NCI-H2029 treated with DMSO at 0.1 percent for 48 hours (cell line): ENCODE measurements at regions not wholly inside any gene's neighbourhood (a gene's known extent, or its start where the extent isn't known, plus 50 kb on each side); places are given as distances from the start of the nearest gene placed in this dataset.

Source experiments
- DNase-seq: peaks from one replicate; lab custom pipeline; 2025; lab: John Stamatoyannopoulos, UW

DNA sequence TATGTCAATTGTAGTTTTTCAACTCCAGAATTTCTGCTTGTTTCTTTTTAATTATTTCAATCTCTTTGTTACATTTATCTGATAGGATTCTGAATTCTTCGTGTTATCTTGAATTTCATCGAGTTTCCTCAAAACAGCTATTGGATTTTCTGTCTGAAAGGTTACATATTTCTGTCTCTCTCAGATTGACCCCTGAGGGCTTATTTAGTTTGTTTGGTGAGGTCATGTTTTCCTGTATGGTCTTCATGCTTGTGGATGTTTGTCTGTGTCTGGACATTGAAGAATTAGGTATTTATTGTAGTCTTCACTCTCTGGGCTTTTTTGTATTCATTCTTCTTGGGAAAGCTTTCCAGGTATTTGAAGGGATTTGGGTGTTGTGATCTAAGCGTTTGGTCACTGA lies 85.6 kb downstream of the SNAPC1 start:
- no peak for DNase-seq

DNA sequence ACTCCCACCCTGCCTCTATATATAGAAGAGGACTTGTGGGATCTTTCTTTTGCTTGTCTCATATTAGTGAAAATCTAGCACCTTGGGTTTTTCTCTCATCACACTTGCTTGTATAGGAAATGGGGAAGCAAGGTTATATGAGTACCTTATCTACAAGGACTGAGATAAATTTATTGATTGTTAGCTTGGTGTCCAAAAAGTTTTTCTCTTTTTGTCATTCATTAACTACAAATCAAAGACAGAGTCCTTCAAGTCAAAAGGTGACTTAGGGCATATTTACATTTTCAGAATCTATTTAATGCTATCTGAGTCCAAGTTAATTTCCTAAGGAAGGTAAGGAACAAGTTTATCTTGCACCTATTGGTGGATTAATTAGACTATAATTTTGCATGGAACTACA lies 92.7 kb downstream of the SNAPC1 start:
- DNase-seq: no peak

DNA sequence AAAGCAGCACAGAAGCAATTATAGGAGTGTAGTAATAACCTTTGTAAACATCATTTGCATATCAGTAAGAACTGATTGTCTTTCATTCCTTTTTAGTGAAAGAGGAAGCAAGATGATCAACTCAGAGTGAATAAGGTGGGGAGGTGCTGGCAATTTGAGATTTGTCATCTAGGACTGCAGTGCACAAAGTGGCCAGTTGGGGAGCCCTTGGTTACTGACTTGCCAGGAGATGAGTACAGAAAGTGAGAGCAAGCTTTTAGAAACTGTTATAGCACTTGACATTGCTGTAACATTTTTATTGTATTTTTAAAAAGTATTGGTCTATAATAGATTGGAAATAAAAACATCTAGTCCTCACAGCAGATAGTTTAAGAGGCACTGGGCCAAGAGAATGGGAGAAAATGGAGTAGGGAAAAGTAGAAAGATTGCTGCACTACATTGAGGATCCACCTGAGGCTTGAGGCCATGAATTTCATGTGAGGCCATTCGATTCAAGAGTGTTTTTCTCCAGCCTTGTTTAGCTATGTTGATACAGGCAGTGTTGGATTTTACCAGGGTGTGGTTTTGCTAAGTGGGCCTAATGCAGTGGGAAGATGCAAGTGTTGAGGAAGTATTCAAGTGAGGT lies 98.2 kb downstream of the SNAPC1 start:
- peak; percentile 40 for DNase-seq

DNA sequence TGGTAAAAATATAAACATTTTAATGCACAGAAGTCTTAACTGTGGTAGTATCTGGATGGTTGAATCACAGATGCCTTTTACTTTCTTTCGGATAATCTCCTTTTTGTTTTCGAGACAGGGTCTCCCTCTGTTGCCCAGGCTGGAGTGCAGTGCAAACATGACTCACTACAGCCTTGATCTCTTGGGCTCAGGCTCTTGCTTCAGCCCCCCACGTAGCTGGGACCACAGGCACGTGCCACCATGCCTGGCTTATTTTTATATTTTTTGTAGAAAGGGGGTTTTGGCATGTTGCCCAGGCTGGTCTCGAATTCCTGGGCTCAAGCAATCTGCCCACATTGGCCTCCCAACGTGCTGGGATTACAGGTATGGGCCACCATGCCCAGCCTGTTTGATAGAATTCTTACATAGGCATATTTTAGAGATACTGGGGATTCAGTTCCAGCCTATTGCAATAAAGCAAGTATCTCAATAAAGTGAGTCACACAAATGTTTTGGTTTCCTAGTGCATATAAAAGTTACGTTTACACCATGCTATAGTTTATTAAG lies 99.2 kb downstream of the SNAPC1 start:
- DNase-seq: no peak

DNA sequence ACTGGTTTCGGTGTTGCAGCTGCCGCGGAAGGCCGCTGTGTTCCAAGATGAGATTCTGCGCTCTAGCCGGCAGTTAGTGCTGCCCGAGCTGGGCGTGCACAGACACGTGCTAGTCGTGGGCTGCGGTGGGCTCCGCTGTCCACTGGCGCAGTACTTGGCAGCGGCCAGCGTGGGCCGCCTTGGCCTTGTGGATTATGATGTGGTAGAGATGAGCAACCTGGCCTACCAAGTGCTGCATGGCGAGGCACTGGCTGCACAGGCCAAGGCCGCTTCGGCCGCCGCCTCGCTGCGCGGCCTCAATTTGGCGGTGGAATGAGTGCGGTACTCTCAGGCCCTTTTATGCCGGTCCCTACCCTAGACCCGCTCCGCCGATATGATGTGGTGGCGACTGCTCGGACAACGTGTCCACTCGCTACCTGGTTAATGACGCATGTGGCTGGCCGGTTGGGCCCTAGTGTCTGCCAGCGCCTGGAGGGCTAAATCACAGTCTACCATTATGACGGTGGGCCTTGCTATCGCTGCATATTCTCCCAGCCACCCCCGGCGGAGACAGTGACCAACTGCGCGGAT lies 102.2 kb downstream of the SNAPC1 start:
- no peak for DNase-seq

DNA sequence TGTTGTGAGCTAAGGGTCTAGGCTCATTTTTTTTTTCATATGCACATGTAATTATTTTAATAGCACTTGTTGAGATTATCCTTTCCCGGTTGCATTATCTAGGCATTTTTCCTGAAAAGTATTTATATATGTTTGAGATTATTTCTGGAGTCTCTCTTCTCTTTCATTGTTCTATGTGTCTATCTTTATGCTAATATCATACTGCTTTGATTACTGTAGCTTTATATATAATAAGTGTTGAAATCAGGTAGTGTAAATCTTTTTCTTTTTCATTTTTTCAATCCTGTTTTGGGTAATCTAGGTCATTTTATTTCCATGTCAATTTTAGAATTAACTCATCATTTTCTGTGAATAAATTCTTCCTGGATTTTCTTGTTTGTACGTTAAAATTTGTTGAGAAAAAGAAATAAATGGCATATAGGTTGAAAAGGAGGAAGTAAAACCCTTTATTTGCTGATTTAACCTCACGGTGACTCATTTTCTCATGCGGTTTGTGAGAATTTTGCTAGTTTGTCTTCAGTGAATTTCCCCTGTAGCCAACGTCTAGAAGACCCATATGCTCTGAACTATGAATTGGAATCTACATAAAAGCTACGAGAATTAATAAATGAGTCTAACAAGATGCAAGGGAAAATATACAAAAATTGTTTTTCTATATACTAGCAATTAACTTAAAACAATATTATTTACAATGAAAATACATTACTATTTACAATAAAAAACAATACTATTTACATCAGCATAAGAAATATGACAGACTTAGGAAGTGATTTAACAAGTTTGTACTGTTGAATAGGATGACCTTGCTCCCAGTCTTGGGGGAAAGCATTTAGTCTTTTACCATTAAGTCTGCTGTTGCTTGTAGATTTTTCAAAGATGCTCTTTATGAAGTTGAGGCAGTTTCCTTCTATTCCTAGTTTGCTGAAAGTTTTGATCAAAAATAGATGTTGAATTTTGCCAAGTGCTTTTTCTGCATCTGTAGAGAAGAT lies 105.0 kb downstream of the SNAPC1 start:
- no peak for DNase-seq

DNA sequence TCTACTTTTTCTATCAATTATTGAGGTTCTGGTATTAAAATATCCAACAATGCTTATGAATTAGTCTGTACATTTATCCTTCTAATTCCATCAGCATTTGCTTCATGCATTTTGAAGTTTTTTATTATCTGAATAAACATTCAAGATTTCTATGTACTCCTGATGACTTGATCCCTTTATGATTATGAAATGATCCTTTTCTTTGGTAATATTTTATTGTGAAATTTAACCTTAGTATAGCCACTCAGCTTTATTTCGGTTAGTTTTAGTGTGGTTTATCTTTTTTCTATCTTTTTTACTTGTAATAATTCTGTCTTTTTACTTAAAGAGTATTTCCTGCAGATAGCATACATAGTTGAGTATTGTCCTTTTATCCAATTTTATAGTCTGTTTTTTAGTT lies 106.6 kb downstream of the SNAPC1 start:
- no peak for DNase-seq

DNA sequence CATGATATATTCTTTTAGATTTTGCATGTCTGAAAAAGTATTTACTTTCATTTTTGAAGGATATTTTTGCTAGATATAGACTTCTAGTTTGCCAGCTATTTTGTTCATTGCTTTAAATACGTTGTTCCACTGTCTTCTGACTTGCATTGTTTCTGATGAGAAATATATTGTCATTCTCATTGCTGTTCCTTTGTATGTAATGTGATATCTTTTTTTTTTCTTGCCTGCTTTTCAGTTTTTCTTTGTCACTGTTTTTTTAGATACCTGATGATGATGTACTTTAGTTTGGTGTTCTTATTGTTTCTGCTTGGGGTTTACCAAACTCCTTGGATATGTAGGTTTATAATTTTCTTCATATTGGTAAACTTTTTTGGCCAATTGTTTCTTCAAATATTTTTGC lies 107.9 kb downstream of the SNAPC1 start:
- no peak for DNase-seq

DNA sequence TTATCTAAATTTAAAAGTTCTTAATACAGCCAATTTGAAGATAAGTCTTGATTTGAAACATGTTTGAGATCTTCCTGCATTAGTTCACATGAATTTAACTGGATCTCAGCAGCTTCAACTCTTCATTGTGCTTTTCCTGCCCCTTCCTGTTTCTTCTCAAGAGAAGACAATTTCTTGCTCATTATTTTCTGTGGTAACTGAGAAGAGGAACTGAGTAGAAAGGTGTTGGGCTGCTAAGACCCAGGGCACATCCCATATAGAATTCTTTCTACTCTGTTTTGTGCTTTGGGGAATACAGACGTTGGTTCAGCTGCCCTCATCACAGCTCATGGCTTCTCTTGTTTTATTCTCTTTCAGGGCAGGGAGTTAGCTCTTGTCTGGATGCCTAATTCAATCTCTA lies 110.2 kb downstream of the SNAPC1 start:
- no peak for DNase-seq

DNA sequence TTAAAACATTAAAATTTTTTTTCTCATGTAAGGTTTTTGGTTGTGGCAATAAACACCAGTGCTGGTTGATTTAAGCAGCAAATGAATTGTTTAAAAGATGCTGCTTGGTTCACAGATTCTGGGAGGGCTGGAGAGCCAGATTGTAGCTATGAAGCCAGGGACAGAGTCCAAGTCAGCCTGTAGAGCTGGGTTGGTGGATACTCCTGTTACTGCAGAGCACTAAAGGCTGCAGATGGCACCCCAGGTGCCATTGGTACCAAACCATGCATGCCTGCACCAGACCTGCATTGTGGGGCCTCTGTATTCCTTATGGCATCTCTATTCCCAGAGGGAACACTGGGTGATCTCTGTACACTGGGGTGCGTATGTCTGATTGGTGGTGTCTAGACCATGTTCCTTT lies 113.3 kb downstream of the SNAPC1 start:
- DNase-seq: no peak

DNA sequence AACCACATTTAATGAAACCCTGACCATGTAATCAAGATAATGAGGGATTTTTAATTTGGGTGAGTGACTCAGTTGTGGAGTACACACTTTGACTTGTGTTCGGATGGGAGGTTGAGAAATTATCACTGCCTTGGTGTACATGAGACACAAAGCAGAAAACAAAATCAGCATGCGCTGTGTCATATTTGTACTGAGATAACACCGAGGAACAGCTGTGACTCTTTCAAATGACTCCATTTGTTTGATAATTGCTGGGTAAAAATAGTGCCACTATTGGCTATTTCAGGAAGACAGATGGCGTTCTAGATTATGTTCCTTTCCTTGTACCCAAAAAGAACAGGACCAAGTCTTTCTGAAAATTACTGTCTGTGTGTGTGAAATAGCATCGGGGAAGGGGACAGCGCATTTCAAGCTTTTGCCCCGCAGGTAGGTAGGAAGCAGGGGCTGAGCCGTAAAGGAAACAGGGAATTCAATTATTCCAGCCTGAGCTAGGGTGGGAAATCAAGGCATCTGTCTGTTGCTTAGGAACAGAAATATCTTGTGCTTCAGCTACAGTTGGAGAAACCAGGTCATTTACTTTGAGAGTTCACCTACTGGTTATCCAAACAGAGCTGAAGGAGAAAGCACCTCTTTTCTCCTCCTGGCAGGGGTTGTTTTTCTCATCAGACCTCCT lies 114.3 kb downstream of the SNAPC1 start:
- no peak for DNase-seq

DNA sequence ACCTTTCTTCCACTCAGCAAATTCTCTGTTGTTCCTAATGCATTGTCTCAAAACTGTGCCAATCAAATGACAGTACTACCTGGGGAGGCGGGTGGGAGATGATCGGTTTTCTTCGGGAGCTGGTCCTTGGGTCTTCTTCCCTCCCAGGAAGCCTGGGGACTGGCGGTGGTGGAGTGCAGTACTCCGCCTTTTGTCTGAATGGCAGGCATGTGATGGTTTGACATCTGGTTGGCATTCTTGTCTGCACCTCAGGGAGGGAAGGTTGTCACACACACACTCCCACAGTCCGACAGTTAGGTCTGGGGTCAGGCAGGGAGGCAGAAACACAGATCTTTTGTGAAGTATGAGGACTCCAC lies 114.8 kb downstream of the SNAPC1 start:
- no peak for DNase-seq

DNA sequence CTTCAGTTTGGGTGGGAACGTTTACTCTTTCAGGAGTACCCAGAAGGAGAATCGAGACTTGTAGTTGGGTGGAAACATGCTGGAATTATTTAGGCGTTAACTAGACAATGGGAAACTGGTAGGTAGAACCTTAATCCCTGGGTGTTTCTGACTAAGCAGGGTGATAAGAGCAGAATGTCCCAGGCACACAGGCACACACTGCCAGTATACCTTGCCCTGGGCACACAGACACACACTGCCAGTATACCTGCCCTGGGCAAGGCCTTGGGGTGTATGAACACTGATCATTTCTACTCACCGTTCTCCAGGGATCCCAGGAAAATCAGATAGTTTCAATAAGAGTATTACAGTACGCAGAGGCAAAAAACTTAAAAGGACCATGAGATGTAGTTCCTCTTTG lies 115.5 kb downstream of the SNAPC1 start:
- no peak for DNase-seq

DNA sequence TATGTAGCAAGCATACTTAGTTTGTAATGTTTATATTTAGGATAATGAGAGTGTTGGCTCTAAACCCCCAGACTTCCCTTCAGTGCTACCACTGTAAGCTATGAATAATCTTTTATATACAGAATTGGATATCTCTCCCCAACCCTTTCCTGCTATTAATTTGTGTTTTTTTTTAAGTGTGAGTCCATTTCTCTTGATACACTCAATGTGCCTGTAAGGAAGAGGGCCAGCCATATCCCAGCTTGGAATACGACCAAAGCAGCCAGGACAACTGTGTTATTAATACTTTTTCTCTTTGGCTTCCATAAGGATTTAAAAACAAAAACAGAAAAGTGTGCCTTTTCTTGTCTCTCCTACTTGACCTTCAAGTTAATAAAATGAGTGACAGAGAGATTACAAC lies 116.7 kb downstream of the SNAPC1 start:
- DNase-seq: no peak

DNA sequence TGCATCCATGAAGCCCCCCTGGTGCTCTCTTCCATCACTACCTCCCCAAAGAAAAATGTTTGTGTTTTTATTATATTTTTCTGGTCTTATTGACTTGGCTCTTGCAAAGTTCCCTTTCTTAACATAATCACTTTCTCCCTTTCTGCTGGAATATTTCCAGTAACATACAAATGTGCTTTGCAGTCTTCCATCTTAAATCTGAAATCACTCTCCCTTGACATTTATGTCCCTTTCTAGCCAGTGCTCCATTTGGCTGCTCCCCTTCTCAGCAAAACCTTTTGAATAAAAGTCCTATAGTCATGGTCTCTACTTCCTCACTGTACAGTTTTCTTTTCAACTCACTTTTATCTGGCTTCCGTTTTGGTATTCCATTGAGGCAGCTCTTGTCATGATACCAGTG lies 118.8 kb downstream of the SNAPC1 start:
- DNase-seq: no peak

DNA sequence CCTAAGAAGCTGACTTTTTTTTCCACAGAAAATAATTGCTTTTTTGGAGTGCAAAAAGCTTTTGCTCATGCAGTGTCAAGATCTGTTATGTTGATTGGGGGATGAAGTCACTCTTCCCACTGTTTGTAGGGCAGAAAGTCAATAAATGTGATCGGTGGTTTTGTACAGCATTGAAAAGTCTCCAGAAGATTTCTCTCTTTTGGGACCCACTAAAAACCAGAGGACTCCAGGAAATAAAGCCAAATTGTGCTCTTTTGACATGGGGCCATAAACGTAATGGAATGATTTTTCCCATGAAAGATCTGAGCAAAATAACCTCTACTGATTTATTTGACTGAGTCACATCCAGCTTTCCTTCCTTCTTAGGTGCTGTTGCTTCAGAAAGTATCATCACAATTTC lies 122.5 kb downstream of the SNAPC1 start:
- DNase-seq: no peak

DNA sequence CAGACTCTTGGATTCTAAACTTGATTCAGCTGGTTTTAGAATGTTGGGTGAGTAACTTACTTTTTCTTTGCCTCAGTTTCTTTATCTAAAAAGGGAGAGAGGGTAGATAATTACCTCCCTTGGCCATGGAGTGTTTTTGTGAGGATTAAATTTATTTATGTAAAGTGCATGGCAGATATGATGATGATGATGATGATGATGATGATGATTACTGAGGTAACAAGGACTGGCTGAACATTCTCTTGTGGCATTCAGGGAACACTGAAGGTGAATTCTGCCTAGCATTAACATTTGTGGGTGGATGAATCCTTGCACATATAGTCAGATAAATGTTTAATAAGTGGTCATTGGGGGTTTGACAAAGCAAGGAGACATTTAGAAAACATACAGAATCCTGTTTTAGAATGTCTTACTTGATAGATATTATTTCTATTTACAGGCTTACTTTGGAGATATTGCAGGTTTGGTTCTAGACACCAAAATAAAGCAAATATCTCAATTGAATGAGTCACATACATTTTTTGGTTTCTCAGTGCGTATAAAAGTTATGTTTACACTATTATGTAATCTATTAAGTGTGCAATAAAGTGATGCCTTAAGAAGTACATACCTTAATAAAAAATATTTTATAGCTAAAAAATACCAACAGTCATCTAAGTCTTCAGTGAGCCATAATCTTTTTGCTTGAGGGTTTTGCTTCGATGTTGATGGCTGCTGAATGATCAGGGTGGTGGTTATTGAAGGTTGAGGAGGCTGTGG lies 123.2 kb downstream of the SNAPC1 start:
- no peak for DNase-seq

DNA sequence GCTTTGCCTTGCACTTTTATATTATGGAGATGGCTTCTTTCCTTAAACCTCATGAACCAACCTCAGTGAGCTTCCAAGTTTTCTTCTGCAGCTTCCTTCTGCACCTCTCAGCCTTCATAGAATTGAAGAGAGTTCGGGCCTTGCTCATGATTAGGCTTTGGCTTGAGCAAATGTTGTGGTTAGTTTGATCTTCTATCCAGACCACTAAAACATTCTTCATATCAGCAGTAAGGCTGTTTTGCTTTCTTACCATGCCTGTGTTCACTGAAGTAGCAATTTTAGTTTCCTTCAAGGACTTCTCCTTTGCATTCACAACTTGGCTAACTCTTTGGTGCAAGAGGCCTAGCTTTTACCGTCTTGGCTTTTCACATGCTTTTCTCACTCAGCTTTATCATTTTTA lies 125.4 kb downstream of the SNAPC1 start:
- no peak for DNase-seq

DNA sequence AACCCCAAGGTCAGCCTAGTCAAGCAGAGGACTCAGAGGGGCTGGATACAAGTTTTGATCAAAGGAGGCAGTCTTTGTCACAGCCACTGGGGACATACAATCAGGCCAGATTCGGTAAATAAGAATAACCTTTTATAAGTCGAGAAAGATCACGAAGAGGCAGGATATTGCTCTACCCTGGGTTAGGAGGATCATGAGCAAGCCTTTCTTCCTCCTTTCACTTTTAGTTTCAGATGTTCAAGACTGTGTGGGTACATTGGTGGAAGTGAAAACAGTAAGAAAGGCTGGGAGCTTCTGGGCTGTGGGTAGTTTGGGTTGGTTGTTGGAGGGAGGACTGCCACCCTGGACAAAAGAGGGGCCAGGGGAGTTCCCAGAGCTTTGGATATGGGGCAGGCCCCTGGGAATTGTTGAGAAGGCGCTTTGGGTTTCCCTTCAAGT lies 127.7 kb downstream of the SNAPC1 start:
- DNase-seq: no peak

DNA sequence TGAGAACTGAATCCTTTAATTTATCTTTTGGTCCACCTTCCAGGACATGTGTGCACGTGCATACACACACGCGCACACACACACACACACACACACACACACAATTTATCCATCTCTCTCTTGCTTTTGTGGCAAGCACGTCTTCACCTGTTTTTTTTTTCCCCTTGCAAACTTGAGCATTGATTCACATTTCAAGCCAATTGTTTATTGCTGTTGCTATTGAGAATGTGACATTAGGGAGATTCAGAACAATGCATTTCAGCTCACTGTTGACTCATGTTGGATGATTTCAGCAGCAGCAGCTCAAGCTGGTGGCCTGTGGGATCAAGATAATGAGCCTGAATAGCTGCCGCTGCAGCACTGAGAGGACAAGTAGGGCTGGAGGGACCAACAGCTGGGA lies 128.9 kb downstream of the SNAPC1 start:
- DNase-seq: no peak

DNA sequence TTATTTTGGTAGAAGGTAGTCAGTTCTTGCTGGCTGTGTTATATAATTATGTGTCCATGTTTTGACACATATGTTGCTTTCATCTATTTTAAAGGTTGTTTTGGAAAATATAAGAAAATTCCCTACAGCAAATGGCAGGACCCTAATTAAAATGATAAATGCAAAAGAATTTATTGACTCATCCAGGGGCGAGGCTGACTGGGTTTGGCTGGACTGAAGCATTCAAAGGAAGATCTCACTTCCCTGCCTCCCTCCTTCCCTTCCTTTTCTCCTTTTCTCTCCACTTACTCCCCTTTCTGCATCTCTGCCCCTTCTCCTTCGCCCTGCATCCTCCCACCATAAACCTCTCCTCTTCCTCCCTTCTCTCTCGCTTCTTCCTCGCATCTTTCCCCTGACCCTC lies 129.6 kb downstream of the SNAPC1 start:
- DNase-seq: no peak
